ENCODE measurements at regions not wholly inside any gene's neighbourhood (a gene's known extent, or its start where the extent isn't known, plus 50 kb on each side); places are given as distances from the start of the nearest gene placed in this dataset.

DNA sequence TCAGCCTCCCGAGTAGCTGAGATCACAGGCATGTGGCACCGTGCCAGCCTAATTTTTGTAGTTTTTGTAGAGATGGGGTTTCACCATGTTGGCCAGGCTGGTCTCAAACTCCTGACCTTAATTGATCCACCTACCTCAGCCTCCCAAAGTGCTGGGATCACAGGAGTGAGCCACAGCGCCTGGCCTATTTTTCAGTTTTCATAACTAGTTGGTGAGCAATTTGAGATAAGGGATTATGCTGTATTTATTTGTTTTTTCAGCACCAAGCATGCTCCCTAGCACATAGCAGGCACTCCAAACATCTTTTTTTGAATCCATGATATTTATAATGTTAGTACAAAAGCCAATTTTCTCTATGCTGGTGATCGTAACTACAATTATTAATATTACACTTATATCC is 541.2 kb downstream of the SNAPC1 start:
- TF ChIP-seq, protein P1, sequence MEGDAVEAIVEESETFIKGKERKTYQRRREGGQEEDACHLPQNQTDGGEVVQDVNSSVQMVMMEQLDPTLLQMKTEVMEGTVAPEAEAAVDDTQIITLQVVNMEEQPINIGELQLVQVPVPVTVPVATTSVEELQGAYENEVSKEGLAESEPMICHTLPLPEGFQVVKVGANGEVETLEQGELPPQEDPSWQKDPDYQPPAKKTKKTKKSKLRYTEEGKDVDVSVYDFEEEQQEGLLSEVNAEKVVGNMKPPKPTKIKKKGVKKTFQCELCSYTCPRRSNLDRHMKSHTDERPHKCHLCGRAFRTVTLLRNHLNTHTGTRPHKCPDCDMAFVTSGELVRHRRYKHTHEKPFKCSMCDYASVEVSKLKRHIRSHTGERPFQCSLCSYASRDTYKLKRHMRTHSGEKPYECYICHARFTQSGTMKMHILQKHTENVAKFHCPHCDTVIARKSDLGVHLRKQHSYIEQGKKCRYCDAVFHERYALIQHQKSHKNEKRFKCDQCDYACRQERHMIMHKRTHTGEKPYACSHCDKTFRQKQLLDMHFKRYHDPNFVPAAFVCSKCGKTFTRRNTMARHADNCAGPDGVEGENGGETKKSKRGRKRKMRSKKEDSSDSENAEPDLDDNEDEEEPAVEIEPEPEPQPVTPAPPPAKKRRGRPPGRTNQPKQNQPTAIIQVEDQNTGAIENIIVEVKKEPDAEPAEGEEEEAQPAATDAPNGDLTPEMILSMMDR (IDR thresholded peaks at IDR 0.05): no peak
- Mint-ChIP-seq H3K36me3 (ENCODE audit: unreplicated experiment) (no peaks in the 10 kb centered on the region), H3K27me3 (ENCODE audit: unreplicated experiment) (peaks cover 5% of the 10 kb centered on the region), H3K9me3 (ENCODE audit: unreplicated experiment) (no peaks in the 10 kb centered on the region), H3K4me1 (ENCODE audit: unreplicated experiment) (no peaks in the 10 kb centered on the region), H3K4me3 (ENCODE audit: unreplicated experiment) (no peak overlapping the region), H3K27ac (ENCODE audit: unreplicated experiment) (no peak overlapping the region)
- DNase-seq (ENCODE audit: extremely low spot score, unreplicated experiment): no peak

DNA sequence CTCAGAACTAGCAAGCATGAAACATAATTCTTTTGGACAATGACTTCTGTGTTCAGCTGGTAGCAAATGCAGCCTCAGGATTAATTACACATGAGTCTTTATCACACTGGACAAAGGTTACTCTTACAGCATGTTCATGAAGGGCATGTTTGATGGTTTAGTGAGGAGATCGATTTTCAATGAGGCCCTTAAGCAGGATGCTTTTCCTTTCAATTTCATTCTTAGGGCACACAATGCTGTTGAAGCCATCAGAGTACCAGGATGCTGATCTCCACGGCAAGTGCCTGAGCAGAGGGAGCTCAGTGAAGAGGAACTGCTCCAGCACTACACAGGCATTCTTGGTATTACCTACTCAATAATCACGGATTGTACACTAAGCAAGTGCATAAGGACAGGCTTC is 542.0 kb downstream of the SNAPC1 start:
- TF ChIP-seq, protein P1 (IDR thresholded peaks at IDR 0.05): no peak
- Mint-ChIP-seq H3K36me3 (ENCODE audit: unreplicated experiment) (no peaks in the 10 kb centered on the region), H3K27ac (ENCODE audit: unreplicated experiment) (no peak overlapping the region), H3K4me3 (ENCODE audit: unreplicated experiment) (no peak overlapping the region), H3K27me3 (ENCODE audit: unreplicated experiment) (no peaks in the 10 kb centered on the region), H3K4me1 (ENCODE audit: unreplicated experiment) (no peaks in the 10 kb centered on the region), H3K9me3 (ENCODE audit: unreplicated experiment) (no peaks in the 10 kb centered on the region)
- DNase-seq (ENCODE audit: extremely low spot score, unreplicated experiment): no peak

DNA sequence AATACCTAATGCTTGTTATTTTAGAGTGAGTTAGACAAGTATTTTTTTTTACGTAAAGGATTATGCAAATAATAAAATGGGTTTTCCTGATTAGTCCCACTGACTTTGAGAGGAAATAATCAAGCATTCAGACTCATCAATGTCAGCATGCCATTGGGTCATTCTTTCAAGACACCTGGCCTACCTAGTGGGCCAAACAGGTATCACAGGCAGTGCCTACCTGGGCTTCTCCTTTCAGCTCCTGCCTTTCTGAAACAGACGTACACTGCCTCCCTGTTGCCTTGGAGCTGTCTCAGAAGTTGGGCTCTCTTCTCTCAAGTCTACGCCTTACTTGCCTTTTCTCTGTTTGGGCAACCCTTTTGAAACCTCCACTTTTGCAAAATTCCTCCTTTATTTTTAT is 545.6 kb downstream of the SNAPC1 start:
- Mint-ChIP-seq H3K9me3 (ENCODE audit: unreplicated experiment) (no peaks in the 10 kb centered on the region), H3K36me3 (ENCODE audit: unreplicated experiment) (no peaks in the 10 kb centered on the region), H3K27ac (ENCODE audit: unreplicated experiment) (no peak overlapping the region), H3K27me3 (ENCODE audit: unreplicated experiment) (no peaks in the 10 kb centered on the region), H3K4me3 (ENCODE audit: unreplicated experiment) (no peak overlapping the region), H3K4me1 (ENCODE audit: unreplicated experiment) (no peaks in the 10 kb centered on the region)
- DNase-seq (ENCODE audit: extremely low spot score, unreplicated experiment): no peak
- TF ChIP-seq, protein P1 (IDR thresholded peaks at IDR 0.05): no peak

DNA sequence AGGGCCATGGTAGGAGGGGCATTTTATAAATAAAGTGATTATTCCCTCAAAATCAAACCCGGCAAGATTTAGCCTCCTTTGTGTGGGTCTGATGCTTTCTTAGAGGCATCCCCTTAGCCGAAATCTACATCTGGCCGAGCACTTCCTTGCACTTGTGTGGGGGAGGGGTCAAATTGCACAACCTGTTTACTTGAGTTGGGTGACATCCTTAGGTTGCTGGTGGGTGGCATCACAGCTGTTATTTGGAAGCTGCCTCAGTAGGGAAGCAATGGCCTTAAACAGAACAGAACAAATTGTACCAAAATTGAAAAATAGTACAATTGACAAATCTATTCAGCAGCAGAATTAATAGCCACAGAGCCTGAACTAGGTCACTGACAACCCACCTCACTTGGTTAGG is 546.1 kb downstream of the SNAPC1 start:
- Mint-ChIP-seq H3K4me1 (ENCODE audit: unreplicated experiment) (no peaks in the 10 kb centered on the region), H3K9me3 (ENCODE audit: unreplicated experiment) (no peaks in the 10 kb centered on the region), H3K27ac (ENCODE audit: unreplicated experiment) (no peak overlapping the region), H3K36me3 (ENCODE audit: unreplicated experiment) (no peaks in the 10 kb centered on the region), H3K27me3 (ENCODE audit: unreplicated experiment) (no peaks in the 10 kb centered on the region), H3K4me3 (ENCODE audit: unreplicated experiment) (no peak overlapping the region)
- TF ChIP-seq, protein P1 (IDR thresholded peaks at IDR 0.05): no peak
- no peak for DNase-seq (ENCODE audit: extremely low spot score, unreplicated experiment)

DNA sequence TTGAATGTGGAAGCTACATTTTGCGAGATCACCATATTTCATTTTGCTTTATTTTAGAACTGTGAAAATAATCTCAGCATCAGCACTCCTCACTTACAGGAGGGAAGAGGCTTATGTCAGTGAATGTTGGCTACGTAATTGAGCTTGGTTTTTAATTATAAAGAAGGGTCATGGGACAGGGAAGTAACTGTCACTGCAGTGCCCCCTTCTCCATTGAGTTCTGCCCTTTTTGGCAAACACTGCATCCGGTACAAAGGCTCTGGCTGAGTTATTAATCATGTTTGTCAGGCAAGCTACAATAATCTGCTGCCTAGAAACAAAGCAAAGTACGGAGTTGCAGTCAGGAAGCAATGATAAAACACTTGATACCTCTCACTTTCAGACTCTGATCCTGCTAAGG is 546.7 kb downstream of the SNAPC1 start:
- H3K36me3 Mint-ChIP-seq (ENCODE audit: unreplicated experiment): no peaks in the 10 kb centered on the region
- no peaks in the 10 kb centered on the region for H3K4me1 Mint-ChIP-seq (ENCODE audit: unreplicated experiment)
- no peak overlapping the region for H3K27ac Mint-ChIP-seq (ENCODE audit: unreplicated experiment)
- H3K9me3 Mint-ChIP-seq (ENCODE audit: unreplicated experiment): no peaks in the 10 kb centered on the region
- no peak overlapping the region for H3K4me3 Mint-ChIP-seq (ENCODE audit: unreplicated experiment)
- TF ChIP-seq, protein P1 (IDR thresholded peaks at IDR 0.05): no peak
- no peak for DNase-seq (ENCODE audit: extremely low spot score, unreplicated experiment)
- peaks cover under 1% of the 10 kb centered on the region for H3K27me3 Mint-ChIP-seq (ENCODE audit: unreplicated experiment)
